ENCODE measurements at regions not wholly inside any gene's neighbourhood (a gene's known extent, or its start where the extent isn't known, plus 50 kb on each side); places are given as distances from the start of the nearest gene placed in this dataset.
"Not testable (repeated sequence)": the region's sequence is repeated elsewhere in the genome, so short reads cannot be mapped to it uniquely, and the experiment has no call there.

- peak; percentile 21 for DNase-seq (ENCODE audit: low read depth)
These were observed 1609.3 kb downstream of the SPATA31A7 start for GRCh38 chr9:62798884-62799850.

GRCh38 chr9:62799851-62800371 is 1610.1 kb downstream of the SPATA31A7 start:
- DNase-seq (ENCODE audit: low read depth) = not testable (repeated sequence)

GRCh38 chr9:62800451-62801371 is 1610.9 kb downstream of the SPATA31A7 start:
- peak; percentile 9 for DNase-seq (ENCODE audit: low read depth)

GRCh38 chr9:62801372-62801811 is 1611.6 kb downstream of the SPATA31A7 start:
- not testable (repeated sequence) for DNase-seq (ENCODE audit: low read depth)

- peak; percentile 90 for DNase-seq (ENCODE audit: low read depth)
These were observed 1612.3 kb downstream of the SPATA31A7 start for GRCh38 chr9:62801961-62802718.

- not testable (repeated sequence) for DNase-seq (ENCODE audit: low read depth)
These were observed 1612.9 kb downstream of the SPATA31A7 start for GRCh38 chr9:62802719-62803079.

- not testable (repeated sequence) for DNase-seq (ENCODE audit: low read depth)
These were observed 1613.3 kb downstream of the SPATA31A7 start for GRCh38 chr9:62803099-62803498.

GRCh38 chr9:62804314-62804713 is 1614.5 kb downstream of the SPATA31A7 start:
- DNase-seq (ENCODE audit: low read depth) = not testable (repeated sequence)

GRCh38 chr9:62807424-62807823 is 1617.6 kb downstream of the SPATA31A7 start:
- not testable (repeated sequence) for DNase-seq (ENCODE audit: low read depth)

- not testable (repeated sequence) for DNase-seq (ENCODE audit: low read depth)
These were observed 1618.2 kb downstream of the SPATA31A7 start for GRCh38 chr9:62808081-62808480.

- DNase-seq (ENCODE audit: low read depth) = not testable (repeated sequence)
These were observed 1620.5 kb downstream of the SPATA31A7 start for GRCh38 chr9:62810318-62810717.

GRCh38 chr9:62810811-62811315 is 1621.0 kb downstream of the SPATA31A7 start:
- not testable (repeated sequence) for DNase-seq (ENCODE audit: low read depth)

- not testable (repeated sequence) for DNase-seq (ENCODE audit: low read depth)
These were observed 1625.6 kb downstream of the SPATA31A7 start for GRCh38 chr9:62815436-62815835.

- not testable (repeated sequence) for DNase-seq (ENCODE audit: low read depth)
These were observed 1626.5 kb downstream of the SPATA31A7 start for GRCh38 chr9:62816331-62816730.

GRCh38 chr9:62817214-62817613 is 1627.4 kb downstream of the SPATA31A7 start:
- not testable (repeated sequence) for DNase-seq (ENCODE audit: low read depth)

GRCh38 chr9:62822185-62822584 is 1632.3 kb downstream of the SPATA31A7 start:
- not testable (repeated sequence) for DNase-seq (ENCODE audit: low read depth)

- DNase-seq (ENCODE audit: low read depth) = not testable (repeated sequence)
These were observed 1638.4 kb downstream of the SPATA31A7 start for GRCh38 chr9:62827957-62828907.

GRCh38 chr9:62830829-62831459 is 1641.1 kb downstream of the SPATA31A7 start:
- not testable (repeated sequence) for DNase-seq (ENCODE audit: low read depth)
